ENCODE measurements at regions not wholly inside any gene's neighbourhood (a gene's known extent, or its start where the extent isn't known, plus 50 kb on each side); places are given as distances from the start of the nearest gene placed in this dataset.

- Histone ChIP-seq H3K36me3 (ENCODE audit: control insufficient read depth, insufficient read depth, low read length) (no peaks in the 10 kb centered on the region), H3K9me3 (ENCODE audit: control insufficient read depth, insufficient read depth, low read length) (peaks cover 2% of the 10 kb centered on the region), H3K4me1 (ENCODE audit: control insufficient read depth, insufficient read depth, low read length) (no peaks in the 10 kb centered on the region), H3K4me3 (ENCODE audit: low read length) (no peak overlapping the region), H3K27ac (ENCODE audit: low read length) (no peak overlapping the region), H3K27me3 (ENCODE audit: control insufficient read depth, insufficient read depth, low read length) (no peaks in the 10 kb centered on the region)
- no peak for ATAC-seq
- DNase-seq, result no peak
- intact Hi-C loops (cut with micrococcal nuclease), result no loop called here
- WGBS (ENCODE audit: insufficient coverage), result no CpG with 5 or more reads among the region's 1 CpG
- Mint-ChIP-seq H3K4me3 (no peak overlapping the region), H3K27ac (no peak overlapping the region), H3K9me3 (peaks cover 9 to 19% of the 10 kb centered on the region in 2 donors), H3K4me1 (no peaks in the 10 kb centered on the region), H3K27me3 (ENCODE audit: low read depth in 2 of 2) (no peaks in the 10 kb centered on the region), H3K36me3 (no peaks in the 10 kb centered on the region)
- no peak for TF ChIP-seq CTCF (IDR thresholded peaks at IDR 0.05)
Measured at GRCh38 chr14:87199381-87199780, 793.6 kb downstream of the GALC start.

- Mint-ChIP-seq H3K4me3 (no peak overlapping the region), H3K27ac (no peak overlapping the region), H3K9me3 (peaks cover 15 to 18% of the 10 kb centered on the region in 2 donors), H3K27me3 (ENCODE audit: low read depth in 2 of 2) (no peaks in the 10 kb centered on the region), H3K36me3 (peaks cover 5% of the 10 kb centered on the region), H3K4me1 (no peaks in the 10 kb centered on the region)
- Histone ChIP-seq H3K27me3 (ENCODE audit: control insufficient read depth, insufficient read depth, low read length) (no peaks in the 10 kb centered on the region), H3K36me3 (ENCODE audit: control insufficient read depth, insufficient read depth, low read length) (no peaks in the 10 kb centered on the region), H3K4me1 (ENCODE audit: control insufficient read depth, insufficient read depth, low read length) (no peaks in the 10 kb centered on the region), H3K27ac (ENCODE audit: low read length) (no peak overlapping the region), H3K4me3 (ENCODE audit: low read length) (no peak overlapping the region), H3K9me3 (ENCODE audit: control insufficient read depth, insufficient read depth, low read length) (peaks cover 3% of the 10 kb centered on the region)
- DNase-seq, result no peak
- ATAC-seq, result no peak
- intact Hi-C loops (cut with micrococcal nuclease), result no loop called here
- no peak for TF ChIP-seq CTCF (IDR thresholded peaks at IDR 0.05)
- 69% methylated on average over 3 of the region's 3 CpGs for WGBS (ENCODE audit: insufficient coverage)
Measured at GRCh38 chr14:87196436-87196835, 796.5 kb downstream of the GALC start.

- WGBS (ENCODE audit: insufficient coverage), result 79% methylated on average over 4 of the region's 4 CpGs
- no peaks in the 10 kb centered on the region for H3K27me3 Mint-ChIP-seq (ENCODE audit: low read depth in 2 of 2)
- H3K27ac Mint-ChIP-seq, result no peak overlapping the region
- Histone ChIP-seq H3K4me1 (ENCODE audit: control insufficient read depth, insufficient read depth, low read length) (no peaks in the 10 kb centered on the region), H3K27me3 (ENCODE audit: control insufficient read depth, insufficient read depth, low read length) (no peaks in the 10 kb centered on the region), H3K4me3 (ENCODE audit: low read length) (no peak overlapping the region), H3K27ac (ENCODE audit: low read length) (no peak overlapping the region), H3K36me3 (ENCODE audit: control insufficient read depth, insufficient read depth, low read length) (no peaks in the 10 kb centered on the region), H3K9me3 (ENCODE audit: control insufficient read depth, insufficient read depth, low read length) (peaks cover 5% of the 10 kb centered on the region)
- peaks cover 5% of the 10 kb centered on the region for H3K36me3 Mint-ChIP-seq
- no peak overlapping the region for H3K4me3 Mint-ChIP-seq
- ATAC-seq (no peak), DNase-seq (no peak)
- no peak for TF ChIP-seq CTCF (IDR thresholded peaks at IDR 0.05)
- H3K4me1 Mint-ChIP-seq, result no peaks in the 10 kb centered on the region
- H3K9me3 Mint-ChIP-seq, result peaks cover 10 to 13% of the 10 kb centered on the region in 2 donors
- intact Hi-C loops (cut with micrococcal nuclease), result no loop called here
Measured at GRCh38 chr14:87187786-87188185, 805.2 kb downstream of the GALC start.

GRCh38 chr14:87186737-87187136, 806.2 kb downstream of the GALC start:
- Histone ChIP-seq H3K9me3 (ENCODE audit: control insufficient read depth, insufficient read depth, low read length) (peaks cover 4% of the 10 kb centered on the region), H3K4me1 (ENCODE audit: control insufficient read depth, insufficient read depth, low read length) (no peaks in the 10 kb centered on the region), H3K27ac (ENCODE audit: low read length) (no peak overlapping the region), H3K4me3 (ENCODE audit: low read length) (no peak overlapping the region), H3K27me3 (ENCODE audit: control insufficient read depth, insufficient read depth, low read length) (no peaks in the 10 kb centered on the region), H3K36me3 (ENCODE audit: control insufficient read depth, insufficient read depth, low read length) (no peaks in the 10 kb centered on the region)
- Mint-ChIP-seq H3K36me3 (peaks cover 4% of the 10 kb centered on the region), H3K27ac (no peak overlapping the region), H3K4me3 (no peak overlapping the region), H3K27me3 (ENCODE audit: low read depth in 2 of 2) (no peaks in the 10 kb centered on the region), H3K4me1 (no peaks in the 10 kb centered on the region), H3K9me3 (peaks cover 8 to 13% of the 10 kb centered on the region in 2 donors)
- WGBS (ENCODE audit: insufficient coverage), result 59% methylated on average over 5 of the region's 5 CpGs
- intact Hi-C loops (cut with micrococcal nuclease), result no loop called here
- TF ChIP-seq CTCF (IDR thresholded peaks at IDR 0.05), result no peak
- DNase-seq, result no peak
- ATAC-seq, result no peak
